NCI-H2171 treated with DMSO at 0.1 percent for 48 hours (cell line): ENCODE measurements at regions not wholly inside any gene's neighbourhood (a gene's known extent, or its start where the extent isn't known, plus 50 kb on each side); places are given as distances from the start of the nearest gene placed in this dataset.

ENCODE experiments used
- DNase-seq: peaks from one replicate; lab custom pipeline; 2025; lab: John Stamatoyannopoulos, UW

GRCh38 chr18:51399491-51400122, 202.1 kb upstream of the MEX3C start:
- no peak for DNase-seq

GRCh38 chr18:51400721-51401120, 203.2 kb upstream of the MEX3C start:
- DNase-seq: no peak

GRCh38 chr18:51401912-51402311, 204.4 kb upstream of the MEX3C start:
- DNase-seq: no peak

- DNase-seq: no peak
Measured at GRCh38 chr18:51404620-51405019, 207.1 kb upstream of the MEX3C start.

- no peak for DNase-seq
Measured at GRCh38 chr18:51405683-51406477, 208.4 kb upstream of the MEX3C start.

GRCh38 chr18:51417643-51418483, 220.4 kb upstream of the MEX3C start:
- peak; percentile 5 for DNase-seq

- no peak for DNase-seq
Measured at GRCh38 chr18:51425475-51425874, 228.0 kb upstream of the MEX3C start.

- no peak for DNase-seq
Measured at GRCh38 chr18:51425889-51426288, 228.4 kb upstream of the MEX3C start.

- no peak for DNase-seq
Measured at GRCh38 chr18:51426996-51427395, 229.5 kb upstream of the MEX3C start.

GRCh38 chr18:51429644-51430043, 232.2 kb upstream of the MEX3C start:
- DNase-seq: no peak

GRCh38 chr18:51430538-51430937, 233.1 kb upstream of the MEX3C start:
- DNase-seq: no peak

- DNase-seq: no peak
Measured at GRCh38 chr18:51433296-51433695, 235.8 kb upstream of the MEX3C start.

- no peak for DNase-seq
Measured at GRCh38 chr18:51433881-51434280, 236.4 kb upstream of the MEX3C start.

- DNase-seq: no peak
Measured at GRCh38 chr18:51437280-51438271, 240.1 kb upstream of the MEX3C start.

- DNase-seq: no peak
Measured at GRCh38 chr18:51438797-51439350, 241.4 kb upstream of the MEX3C start.

- no peak for DNase-seq
Measured at GRCh38 chr18:51442012-51442411, 244.5 kb upstream of the MEX3C start.

- no peak for DNase-seq
Measured at GRCh38 chr18:51446571-51447210, 249.2 kb upstream of the MEX3C start.

GRCh38 chr18:51447351-51448342, 250.2 kb upstream of the MEX3C start:
- DNase-seq: no peak

GRCh38 chr18:51448949-51449348, 251.5 kb upstream of the MEX3C start:
- DNase-seq: no peak
